HL-60/S4 treated with retinoic acid at 250 ng/mL for 4 days and 3 days (cell line): ENCODE measurements at regions not wholly inside any gene's neighbourhood (a gene's known extent, or its start where the extent isn't known, plus 50 kb on each side); places are given as distances from the start of the nearest gene placed in this dataset.

ENCODE experiments used
- in situ Hi-C: fragments of 300-500 bp; cut with MboI; formaldehyde crosslinking; loops from 2 replicates; pipeline ENCODE4 v1.7.0; 2022; ENCODE audit warnings: low sequenced_read_pairs

DNA sequence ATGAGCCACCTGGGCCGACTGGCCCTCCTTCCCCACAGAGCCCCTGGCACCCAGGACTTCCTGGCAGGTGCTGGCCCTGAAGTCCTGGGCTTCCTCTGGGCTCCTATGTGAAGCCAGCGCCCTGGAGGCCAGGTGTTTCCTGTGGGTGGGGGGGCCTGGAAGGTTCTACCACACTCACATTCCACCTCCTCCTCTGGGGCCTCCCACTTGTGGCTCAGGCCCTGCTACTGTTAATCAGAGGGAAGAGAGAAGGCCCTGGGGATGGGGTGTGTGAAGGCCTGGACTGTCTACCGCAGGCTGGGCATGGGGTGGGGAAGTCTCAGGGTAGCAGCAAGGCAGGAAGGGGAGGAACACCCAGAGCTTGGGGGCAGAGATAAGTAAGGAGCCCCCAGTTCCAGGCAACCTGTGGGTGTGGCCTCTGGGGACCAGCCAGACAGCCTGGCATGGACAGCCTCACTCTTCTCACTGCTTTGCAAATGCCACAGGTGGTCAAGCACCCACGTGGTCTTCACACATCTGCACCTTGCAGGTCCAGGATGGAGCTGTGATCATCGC is 111.9 kb upstream of the TNRC6C start:
- in situ Hi-C loops, result no loop called here

DNA sequence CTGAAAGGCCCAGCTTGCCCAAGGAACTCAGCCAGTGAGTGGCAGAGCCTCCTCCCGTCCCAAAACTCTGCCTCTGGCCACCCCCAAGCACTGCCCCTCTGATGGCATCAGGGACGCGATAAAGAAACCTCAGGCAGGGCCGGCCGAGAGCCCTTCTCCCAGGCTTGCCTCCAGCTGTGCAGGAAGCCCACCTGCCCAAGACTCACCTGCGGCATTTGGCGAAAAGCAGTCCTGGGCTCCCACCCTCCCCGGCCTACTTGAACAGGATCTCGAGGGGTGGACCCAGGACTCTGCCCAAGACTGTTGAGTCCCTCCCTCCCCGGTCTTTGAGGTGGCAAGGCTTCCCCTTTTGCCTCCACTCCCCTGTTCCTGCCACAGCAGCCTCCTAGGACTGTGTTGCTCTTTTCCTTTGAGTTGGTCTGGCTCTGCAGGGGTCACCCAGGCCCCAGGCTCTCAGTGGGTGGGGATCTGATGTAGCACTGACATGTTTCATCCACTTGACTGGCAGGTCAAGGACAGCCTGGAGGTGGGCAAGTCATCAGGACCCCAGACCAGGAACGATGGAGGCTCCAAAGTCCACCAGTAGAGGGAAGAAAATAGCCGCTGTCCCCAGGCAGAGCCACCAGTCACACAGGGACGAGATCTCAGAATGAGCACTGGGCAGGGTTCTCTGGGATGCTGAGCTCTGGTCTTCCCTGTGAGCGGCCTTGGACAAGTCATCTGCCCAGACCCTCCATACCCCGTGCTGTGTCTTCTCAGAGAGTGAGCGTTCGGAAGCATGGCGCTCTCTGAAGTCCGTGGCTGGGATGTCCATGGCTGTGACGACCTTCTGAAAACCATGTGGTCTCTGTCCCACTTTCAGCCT is 111.0 kb upstream of the TNRC6C start:
- in situ Hi-C loops, result no loop called here

- in situ Hi-C loops, result no loop called here
These were observed 110.2 kb upstream of the TNRC6C start for GRCh38 chr17:77848257-77848656.

DNA sequence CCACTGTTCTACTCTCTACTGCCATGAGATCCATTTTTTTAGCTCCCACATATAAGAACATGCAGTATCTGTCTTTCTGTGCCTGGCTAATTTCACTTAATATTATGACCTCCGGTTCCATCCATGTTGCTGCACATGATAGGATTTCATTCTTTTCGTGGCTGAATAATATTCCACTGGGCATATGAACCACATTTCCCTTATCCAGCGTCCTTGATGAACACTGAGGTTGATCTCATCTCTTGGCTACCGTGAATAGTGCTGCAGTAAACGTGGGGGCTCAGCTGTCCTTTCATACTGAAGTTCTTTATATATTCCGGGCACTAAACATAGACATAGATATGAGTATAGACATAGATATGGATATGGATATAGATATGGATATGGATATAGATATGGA is 109.3 kb upstream of the TNRC6C start:
- in situ Hi-C loops, result no loop called here

DNA sequence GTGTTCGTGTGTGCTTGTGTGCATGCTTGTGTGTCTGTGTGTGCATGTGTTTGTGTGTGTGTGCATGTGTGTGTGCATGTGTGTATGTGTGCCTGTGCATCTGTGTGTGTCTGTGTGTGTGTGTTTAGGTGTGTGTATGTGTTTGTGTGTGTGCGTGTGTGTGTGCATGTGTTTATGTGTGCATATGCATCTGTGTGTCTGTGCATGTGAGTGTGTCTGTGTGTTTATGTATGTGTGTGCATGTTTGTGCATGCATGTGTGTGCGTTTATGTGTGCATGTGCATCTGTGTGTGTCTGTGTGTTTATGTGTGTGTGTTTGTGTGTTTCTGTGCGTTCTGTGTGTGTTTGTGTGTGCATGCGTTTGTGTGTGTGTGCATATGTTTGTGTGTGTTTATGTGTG is 106.6 kb upstream of the TNRC6C start:
- in situ Hi-C loops, result no loop called here

GRCh38 chr17:77852731-77853130 is 105.8 kb upstream of the TNRC6C start:
- in situ Hi-C loops, result no loop called here

GRCh38 chr17:77853191-77853977 is 105.1 kb upstream of the TNRC6C start:
- in situ Hi-C loops, result no loop called here

DNA sequence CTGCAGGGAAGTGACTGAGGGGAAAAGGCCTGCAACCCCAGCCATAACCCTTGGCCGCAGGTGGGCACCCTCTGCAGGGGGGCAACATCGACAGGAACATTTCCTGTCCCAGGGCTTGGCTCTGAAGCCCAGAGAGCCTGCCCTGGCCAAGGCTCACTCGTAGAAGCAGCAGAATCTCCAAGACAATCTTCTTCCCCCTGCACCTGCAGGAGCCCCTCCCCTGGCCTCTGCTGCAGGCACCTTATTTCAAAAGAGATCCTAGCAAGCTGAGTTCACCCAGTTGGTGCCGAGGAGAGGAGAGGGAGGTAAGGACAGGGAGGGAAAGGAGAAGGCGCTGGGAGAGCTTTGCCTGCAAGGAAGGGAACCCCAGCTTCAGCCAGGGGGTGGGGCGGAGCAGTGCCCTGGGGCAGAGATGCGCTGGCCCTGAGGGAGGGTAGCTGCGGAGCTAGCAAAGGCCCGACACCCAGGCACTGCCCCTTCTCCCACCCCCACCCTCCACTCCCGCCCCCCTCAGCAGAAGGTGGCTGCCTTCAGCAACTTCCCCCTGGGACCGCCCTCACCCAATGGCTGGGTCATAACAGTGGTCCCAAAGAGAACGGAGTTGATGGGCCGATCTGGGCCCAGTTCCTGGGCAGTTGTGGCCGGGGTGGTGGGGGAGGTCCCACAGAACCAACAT is 104.3 kb upstream of the TNRC6C start:
- in situ Hi-C loops, result no loop called here

- in situ Hi-C loops, result no loop called here
These were observed 103.5 kb upstream of the TNRC6C start for GRCh38 chr17:77854759-77855745.

DNA sequence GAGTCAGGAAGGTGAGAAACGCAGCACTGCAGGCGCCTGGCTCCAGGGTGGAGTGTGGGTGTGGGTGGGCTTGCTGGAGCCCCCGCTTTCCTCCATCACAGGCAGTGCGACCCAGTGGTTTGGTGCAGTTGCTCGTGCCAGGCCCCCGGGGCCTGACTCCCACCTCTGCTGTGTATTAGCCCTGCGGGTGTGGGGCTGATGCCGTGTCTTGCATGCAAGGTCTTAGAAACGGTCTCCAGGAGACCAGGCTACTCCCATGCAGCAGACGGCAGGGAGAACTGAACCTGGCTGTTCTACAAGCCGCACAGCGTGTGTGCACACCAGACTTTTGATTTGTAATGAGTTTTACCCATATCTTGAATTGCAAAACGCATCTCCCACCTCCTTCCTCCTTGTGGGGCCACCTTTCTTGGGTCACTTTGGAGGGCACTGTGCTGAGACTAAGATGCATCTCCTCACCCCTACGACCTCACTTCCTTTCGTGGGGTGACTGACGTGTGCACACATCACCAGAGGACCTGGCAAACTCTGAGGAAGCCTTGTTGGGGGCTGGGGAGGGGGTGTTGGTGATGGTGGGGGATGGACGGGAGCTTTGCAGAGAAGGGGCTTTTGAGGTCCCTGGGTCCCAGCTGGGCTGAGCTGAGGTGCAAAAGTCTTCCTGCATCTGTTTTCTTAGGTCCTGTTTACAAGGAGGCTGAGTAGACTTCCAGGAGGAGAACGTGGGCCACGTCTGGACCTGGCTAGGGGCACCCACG is 101.8 kb upstream of the TNRC6C start:
- in situ Hi-C loops, result no loop called here

DNA sequence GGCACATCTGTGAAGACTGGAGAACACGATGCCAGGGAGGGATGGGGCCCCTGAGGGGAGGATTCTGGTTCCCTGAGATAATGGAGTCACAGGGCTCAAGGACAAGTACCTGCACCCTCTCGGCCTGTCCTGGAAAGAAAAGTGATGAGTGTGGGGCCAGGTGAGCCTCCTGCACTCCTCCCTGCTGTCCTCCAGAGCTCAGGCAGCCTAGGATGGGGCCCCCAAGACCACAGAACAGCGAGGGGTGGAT is 101.3 kb upstream of the TNRC6C start:
- in situ Hi-C loops, result no loop called here

DNA sequence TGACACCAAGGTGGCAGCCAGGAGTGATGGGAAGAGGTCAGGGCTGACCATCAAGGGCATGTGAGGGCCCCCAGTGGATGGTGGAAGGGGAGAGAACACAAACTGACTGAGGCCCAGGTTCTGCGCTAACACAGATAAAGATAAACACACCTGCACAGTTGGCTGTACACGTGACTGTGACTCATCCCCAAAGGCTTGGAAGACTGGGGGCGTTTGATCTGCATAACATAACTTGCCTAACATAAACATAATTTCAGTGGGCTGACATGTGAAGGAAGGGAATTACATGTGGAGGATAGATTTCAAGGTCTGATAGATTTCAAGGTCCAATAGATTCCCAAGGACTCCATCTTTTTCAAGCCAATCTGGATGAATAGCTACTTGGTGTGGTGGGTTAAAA is 100.9 kb upstream of the TNRC6C start:
- in situ Hi-C loops, result no loop called here

GRCh38 chr17:77858291-77859034 is 100.0 kb upstream of the TNRC6C start:
- in situ Hi-C loops, result no loop called here

GRCh38 chr17:77859035-77859810 is 99.3 kb upstream of the TNRC6C start:
- in situ Hi-C loops, result no loop called here

GRCh38 chr17:77861133-77861695 is 97.3 kb upstream of the TNRC6C start:
- in situ Hi-C loops, result no loop called here

- in situ Hi-C loops, result no loop called here
These were observed 96.4 kb upstream of the TNRC6C start for GRCh38 chr17:77861981-77862645.
